ENCODE measurements at regions not wholly inside any gene's neighbourhood (a gene's known extent, or its start where the extent isn't known, plus 50 kb on each side); places are given as distances from the start of the nearest gene placed in this dataset.

GRCh38 chr2:56053679-56054078, 130.1 kb upstream of the EFEMP1 start:
- TF ChIP-seq CTCF (conservative IDR thresholded peaks at IDR 0.05 in 1 of 2, IDR thresholded peaks at IDR 0.05 in 1 of 2; ENCODE audit: extremely low read depth in 1 of 2, insufficient read depth in 1 of 2, low read depth in 1 of 2, low read length in 2 of 2) = no peak
- TF ChIP-seq EZH2 (IDR thresholded peaks at IDR 0.05; ENCODE audit: borderline replicate concordance, low read length) = no peak
